ENCODE measurements at regions not wholly inside any gene's neighbourhood (a gene's known extent, or its start where the extent isn't known, plus 50 kb on each side); places are given as distances from the start of the nearest gene placed in this dataset.

- TF ChIP-seq CTCF (IDR thresholded peaks at IDR 0.05) = no peak
- no peak for TF ChIP-seq REST (IDR thresholded peaks at IDR 0.05; ENCODE audit: low read depth, low read length)
- no peak for TF ChIP-seq POLR2AphosphoS5 (IDR thresholded peaks at IDR 0.05; ENCODE audit: low read depth, low read length)
- no peak for TF ChIP-seq JUND (IDR thresholded peaks at IDR 0.05)
- no peak for TF ChIP-seq SMC3 (IDR thresholded peaks at IDR 0.05; ENCODE audit: low read depth, low read length)
- TF ChIP-seq RAD21 (IDR thresholded peaks at IDR 0.05; ENCODE audit: low read length) = no peak
- no peak for TF ChIP-seq TCF12 (IDR thresholded peaks at IDR 0.05)
Measured at GRCh38 chr5:143870362-143870761, 58.4 kb downstream of the HMHB1 start.
